ENCODE measurements at regions not wholly inside any gene's neighbourhood (a gene's known extent, or its start where the extent isn't known, plus 50 kb on each side); places are given as distances from the start of the nearest gene placed in this dataset.

GRCh38 chr2:12126318-12126717 is 379.9 kb downstream of the LPIN1 start:
- no peak overlapping the region for H3K27ac ChIP-seq (ENCODE audit: low read depth, low read length)
- H3K9ac ChIP-seq (ENCODE audit: extremely low read depth, low read length, poor library complexity, severe bottlenecking), result no peak overlapping the region
- H3K27me3 Mint-ChIP-seq (ENCODE audit: insufficient read depth), result no peaks in the 10 kb centered on the region
- H3K4me3 ChIP-seq (ENCODE audit: low read length), result no peak overlapping the region
- no peaks in the 10 kb centered on the region for H3K9me3 ChIP-seq (ENCODE audit: control insufficient read depth, low read length)
- H3K27me3 ChIP-seq (ENCODE audit: control insufficient read depth, insufficient read depth, low read length, poor library complexity, severe bottlenecking), result no peaks in the 10 kb centered on the region
- H3K4me1 Mint-ChIP-seq, result no peaks in the 10 kb centered on the region
- no peak overlapping the region for H3K4me3 Mint-ChIP-seq
- no peaks in the 10 kb centered on the region for H3K9me3 Mint-ChIP-seq
- H3K27ac Mint-ChIP-seq, result no peak overlapping the region
- TF ChIP-seq, protein P1, sequence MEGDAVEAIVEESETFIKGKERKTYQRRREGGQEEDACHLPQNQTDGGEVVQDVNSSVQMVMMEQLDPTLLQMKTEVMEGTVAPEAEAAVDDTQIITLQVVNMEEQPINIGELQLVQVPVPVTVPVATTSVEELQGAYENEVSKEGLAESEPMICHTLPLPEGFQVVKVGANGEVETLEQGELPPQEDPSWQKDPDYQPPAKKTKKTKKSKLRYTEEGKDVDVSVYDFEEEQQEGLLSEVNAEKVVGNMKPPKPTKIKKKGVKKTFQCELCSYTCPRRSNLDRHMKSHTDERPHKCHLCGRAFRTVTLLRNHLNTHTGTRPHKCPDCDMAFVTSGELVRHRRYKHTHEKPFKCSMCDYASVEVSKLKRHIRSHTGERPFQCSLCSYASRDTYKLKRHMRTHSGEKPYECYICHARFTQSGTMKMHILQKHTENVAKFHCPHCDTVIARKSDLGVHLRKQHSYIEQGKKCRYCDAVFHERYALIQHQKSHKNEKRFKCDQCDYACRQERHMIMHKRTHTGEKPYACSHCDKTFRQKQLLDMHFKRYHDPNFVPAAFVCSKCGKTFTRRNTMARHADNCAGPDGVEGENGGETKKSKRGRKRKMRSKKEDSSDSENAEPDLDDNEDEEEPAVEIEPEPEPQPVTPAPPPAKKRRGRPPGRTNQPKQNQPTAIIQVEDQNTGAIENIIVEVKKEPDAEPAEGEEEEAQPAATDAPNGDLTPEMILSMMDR (conservative IDR thresholded peaks at IDR 0.05), result no peak
- H3K4me1 ChIP-seq (ENCODE audit: control insufficient read depth, insufficient read depth, low read length), result no peaks in the 10 kb centered on the region
- H3K36me3 ChIP-seq (ENCODE audit: control insufficient read depth, insufficient read depth, low read length), result no peaks in the 10 kb centered on the region
- WGBS, 2 experiments (ENCODE audit: insufficient coverage in 1 of 2, insufficient read length in 1 of 2), result 86 to 91% methylated on average over 2 to 3 of the region's 3 CpGs
- no peak for DNase-seq
- no peaks in the 10 kb centered on the region for H3K36me3 Mint-ChIP-seq (ENCODE audit: low read depth)

DNA sequence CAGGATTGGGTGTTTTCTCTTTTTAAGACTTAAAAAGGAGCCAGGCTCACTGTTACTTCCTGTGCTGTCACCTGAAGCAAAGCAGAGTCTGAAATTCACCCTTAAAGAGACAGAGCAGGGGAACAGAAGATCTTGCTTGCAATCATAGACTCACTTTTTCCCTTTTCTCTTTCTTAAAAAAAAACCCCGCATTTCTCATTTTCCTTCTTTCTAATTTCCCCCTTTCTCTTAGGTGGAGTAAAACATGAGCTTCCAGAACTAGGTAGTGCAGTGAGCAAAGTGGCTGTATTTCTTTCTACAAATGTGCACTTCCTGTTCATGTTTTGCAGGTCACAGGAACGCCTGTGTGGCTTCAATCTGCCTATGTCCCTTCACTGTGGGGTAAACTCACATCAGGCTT is 381.2 kb downstream of the LPIN1 start:
- no peak overlapping the region for H3K27ac Mint-ChIP-seq

GRCh38 chr2:12131975-12132374 is 385.5 kb downstream of the LPIN1 start:
- 84 to 93% methylated on average over 2 to 3 of the region's 3 CpGs for WGBS, 2 experiments (ENCODE audit: insufficient coverage in 1 of 2, insufficient read length in 1 of 2)
- Mint-ChIP-seq H3K9me3 (no peaks in the 10 kb centered on the region), H3K36me3 (ENCODE audit: low read depth) (no peaks in the 10 kb centered on the region), H3K4me1 (no peaks in the 10 kb centered on the region), H3K27me3 (ENCODE audit: insufficient read depth) (no peaks in the 10 kb centered on the region), H3K4me3 (no peak overlapping the region), H3K27ac (no peak overlapping the region)
- no peaks in the 10 kb centered on the region for H3K27me3 ChIP-seq (ENCODE audit: control insufficient read depth, insufficient read depth, low read length, poor library complexity, severe bottlenecking)
- H3K9me3 ChIP-seq (ENCODE audit: control insufficient read depth, low read length), result no peaks in the 10 kb centered on the region
- H3K36me3 ChIP-seq (ENCODE audit: control insufficient read depth, insufficient read depth, low read length), result no peaks in the 10 kb centered on the region
- H3K9ac ChIP-seq (ENCODE audit: extremely low read depth, low read length, poor library complexity, severe bottlenecking), result no peak overlapping the region
- DNase-seq, result no peak
- TF ChIP-seq, protein P1 (conservative IDR thresholded peaks at IDR 0.05), result no peak
- H3K27ac ChIP-seq (ENCODE audit: low read depth, low read length), result no peak overlapping the region
- no peak overlapping the region for H3K4me3 ChIP-seq (ENCODE audit: low read length)
- no peaks in the 10 kb centered on the region for H3K4me1 ChIP-seq (ENCODE audit: control insufficient read depth, insufficient read depth, low read length)

More for the DNA sequence above, 381.2 kb downstream of the LPIN1 start:
- H3K4me3 ChIP-seq (ENCODE audit: low read length), result no peak overlapping the region
- TF ChIP-seq, protein P1 (conservative IDR thresholded peaks at IDR 0.05), result no peak
- DNase-seq, result no peak
- H3K9me3 Mint-ChIP-seq, result no peaks in the 10 kb centered on the region
- H3K27me3 ChIP-seq (ENCODE audit: control insufficient read depth, insufficient read depth, low read length, poor library complexity, severe bottlenecking), result no peaks in the 10 kb centered on the region
- no peaks in the 10 kb centered on the region for H3K4me1 Mint-ChIP-seq
- H3K9ac ChIP-seq (ENCODE audit: extremely low read depth, low read length, poor library complexity, severe bottlenecking), result no peak overlapping the region
- no peaks in the 10 kb centered on the region for H3K27me3 Mint-ChIP-seq (ENCODE audit: insufficient read depth)
- H3K36me3 ChIP-seq (ENCODE audit: control insufficient read depth, insufficient read depth, low read length), result no peaks in the 10 kb centered on the region
- 91 to 100% methylated on average over 2 of the region's 2 CpGs for WGBS, 2 experiments (ENCODE audit: insufficient coverage in 1 of 2, insufficient read length in 1 of 2)
- H3K4me1 ChIP-seq (ENCODE audit: control insufficient read depth, insufficient read depth, low read length), result no peaks in the 10 kb centered on the region
- H3K36me3 Mint-ChIP-seq (ENCODE audit: low read depth), result no peaks in the 10 kb centered on the region
- no peaks in the 10 kb centered on the region for H3K9me3 ChIP-seq (ENCODE audit: control insufficient read depth, low read length)
- no peak overlapping the region for H3K4me3 Mint-ChIP-seq
- no peak overlapping the region for H3K27ac ChIP-seq (ENCODE audit: low read depth, low read length)

All from endodermal cell (in vitro differentiated cells).